HepG2 (cell line): ENCODE measurements at regions not wholly inside any gene's neighbourhood (a gene's known extent, or its start where the extent isn't known, plus 50 kb on each side); places are given as distances from the start of the nearest gene placed in this dataset.

ENCODE experiments used
- ATAC-seq: fragments of 200-7000 bp; cut with Tn5 transposase; 3 replicates; pipeline ENCODE4 v1.9.1; 2020; ENCODE audit warnings: mild to moderate bottlenecking, moderate library complexity
- BruUV-seq: library from RNA; stranded (reverse); fragments of 400-500 nt; replicated peaks from 2 replicates; lab custom pipeline; 2021; lab: Mats Ljungman, UMichigan
- CTCF ChIA-PET: fragments of 300-600 bp; formaldehyde crosslinking; extraction: SDS; loops from one replicate; lab custom pipeline; 2021; ENCODE audit warnings: low total read pairs, inconsistent platforms, low intra/inter-chr PET ratio; lab: Yijun Ruan, JAX
- POLR2A ChIA-PET: fragments of 350-600 bp; sonication (Branson Sonifier 250); formaldehyde crosslinking; loops from one replicate; lab custom pipeline; 2020; ENCODE audit warnings: antibody characterized with exemption, inconsistent platforms; lab: Yijun Ruan, JAX
- DNase-seq: peaks from one replicate; pipeline ENCODE4 v3.0.0-alpha.2; 2015; ENCODE audit warnings: low spot score
- FAIRE-seq: peaks from 3 replicates; lab custom pipeline; 2011; peaks lifted over from hg19 to GRCh38; lab: Jason Lieb, UNC
- H2AFZ ChIP-seq: one replicate; pipeline ENCODE4 v1.6.1; 2011; ENCODE audit warnings: low read length, inconsistent platforms
- H3K27ac ChIP-seq: fragments of 300-600 bp; 3 replicates; pipeline ENCODE4 v1.8.0; 2011; ENCODE audit warnings: mixed run types, mild to moderate bottlenecking, mixed read lengths, low read length, inconsistent platforms; ENCODE audit not compliant: insufficient read depth; ENCODE audit errors: extremely low read length
- H3K27me3 ChIP-seq, 2 experiments: fragments of 200-600 bp in 1 of 2; 2 replicates in 1 of 2; 3 replicates in 1 of 2; pipeline versions ENCODE4 v1.6.0 to v1.8.0; 2011; ENCODE audit warnings: low read length in 2 of 2, mild to moderate bottlenecking in 2 of 2, moderate library complexity in 2 of 2, inconsistent platforms in 1 of 2; ENCODE audit not compliant: insufficient read depth in 2 of 2, control insufficient read depth in 1 of 2
- H3K36me3 ChIP-seq, 2 experiments: fragments of 200-600 bp in 1 of 2; replicated peaks in 1 of 2; 2 replicates in 1 of 2; 3 replicates in 1 of 2; pipeline versions ENCODE4 v1.5.1 to v1.8.0; 2011; ENCODE audit warnings: low read length in 2 of 2, inconsistent platforms in 1 of 2; ENCODE audit not compliant: insufficient read depth in 2 of 2, control insufficient read depth in 1 of 2
- H3K4me1 ChIP-seq: 2 replicates; pipeline ENCODE4 v1.5.1; 2012; ENCODE audit warnings: low read length, inconsistent platforms; ENCODE audit not compliant: insufficient read depth
- H3K4me2 ChIP-seq: 2 replicates; pipeline ENCODE4 v1.6.0; 2011; ENCODE audit warnings: low read depth, low read length, inconsistent platforms
- H3K4me3 ChIP-seq, 3 experiments: fragments of 200-600 bp in 1 of 3; sonication (generic), shearing (Covaris generic) in 1 of 3; replicated peaks in 1 of 3; 2 replicates each; pipeline ENCODE4 v1.5.1; 2011 to 2016; ENCODE audit warnings: low read length in 3 of 3, inconsistent platforms in 2 of 3, low read depth in 2 of 3, mild to moderate bottlenecking in 2 of 3, control low read depth in 1 of 3, mixed read lengths in 1 of 3; ENCODE audit not compliant: insufficient read depth in 1 of 3
- H3K79me2 ChIP-seq: one replicate; pipeline ENCODE4 v1.6.1; 2011; ENCODE audit warnings: low read length, inconsistent platforms; ENCODE audit not compliant: insufficient read depth
- H3K9ac ChIP-seq: 2 replicates; pipeline ENCODE4 v1.6.0; 2011; ENCODE audit warnings: mild to moderate bottlenecking, low read depth, low read length, inconsistent platforms; ENCODE audit not compliant: insufficient read depth
- H3K9me3 ChIP-seq: 2 replicates; pipeline ENCODE4 v1.5.1; 2012; ENCODE audit warnings: mild to moderate bottlenecking, low read length
- H4K20me1 ChIP-seq: 2 replicates; pipeline ENCODE4 v1.6.0; 2011; ENCODE audit warnings: inconsistent platforms, mild to moderate bottlenecking, low read length, moderate library complexity; ENCODE audit not compliant: insufficient read depth
- ADNP ChIP-seq: sonication (generic); formaldehyde crosslinking; IDR thresholded peaks from 2 replicates; pipeline ENCODE4 v1.4.0; 2020; ENCODE audit warnings: missing genetic modification reagents
- ARNT ChIP-seq: fragments of 450-650 bp; IDR thresholded peaks from 2 replicates; pipeline ENCODE4 v1.6.1; 2017
- CBX2 ChIP-seq, 2 experiments: fragments of 200-600 bp in 1 of 2; sonication (generic); formaldehyde crosslinking in 1 of 2; IDR thresholded peaks; 2 replicates each; pipeline versions ENCODE4 v1.7.0 to v1.8.1; 2018 to 2022; ENCODE audit warnings: low read depth in 2 of 2, low read length in 1 of 2, mild to moderate bottlenecking in 1 of 2, missing genetic modification reagents in 1 of 2
- FOXJ3 ChIP-seq: sonication (generic); formaldehyde crosslinking; IDR thresholded peaks from 2 replicates; pipeline ENCODE4 v1.4.0; 2020; ENCODE audit warnings: missing genetic modification reagents, mild to moderate bottlenecking, borderline replicate concordance
- HDAC2 ChIP-seq: sonication (generic); formaldehyde crosslinking; IDR thresholded peaks from 2 replicates; pipeline ENCODE4 v1.4.0; 2020; ENCODE audit warnings: missing genetic modification reagents
- HMG20B ChIP-seq: conservative IDR thresholded peaks from 2 replicates; pipeline ENCODE4 v1.6.1; 2016; ENCODE audit warnings: missing genetic modification reagents, missing compliant biosample characterization
- HNRNPK ChIP-seq: fragments of 200-400 bp; formaldehyde crosslinking; IDR thresholded peaks from 2 replicates; pipeline ENCODE4 v1.6.1; 2018; ENCODE audit warnings: low read length, low read depth, moderate library complexity, mild to moderate bottlenecking; ENCODE audit not compliant: poor library complexity, severe bottlenecking
- MTF1 ChIP-seq: sonication (generic); formaldehyde crosslinking; IDR thresholded peaks from 2 replicates; pipeline ENCODE4 v1.5.0; 2020; ENCODE audit warnings: missing genetic modification reagents
- NCOA1 ChIP-seq: sonication (generic); formaldehyde crosslinking; IDR thresholded peaks from 2 replicates; pipeline ENCODE4 v1.9.0; 2021; ENCODE audit warnings: missing genetic modification reagents
- NONO ChIP-seq, 2 experiments: fragments of 450-650 bp in 1 of 2; sonication (generic) in 1 of 2; formaldehyde crosslinking in 1 of 2; IDR thresholded peaks in 1 of 2; conservative IDR thresholded peaks in 1 of 2; 2 replicates each; pipeline versions ENCODE4 v1.6.1 to v1.8.0; 2017 to 2022; ENCODE audit warnings: mild to moderate bottlenecking in 1 of 2, missing genetic modification reagents in 1 of 2, moderate library complexity in 1 of 2
- NPAS2 ChIP-seq: sonication (generic); formaldehyde crosslinking; IDR thresholded peaks from 2 replicates; pipeline ENCODE4 v1.8.0; 2022; ENCODE audit warnings: mild to moderate bottlenecking, missing genetic modification reagents, borderline replicate concordance
- RFXAP ChIP-seq: sonication (generic); formaldehyde crosslinking; IDR thresholded peaks from 2 replicates; pipeline ENCODE4 v1.4.0; 2020; ENCODE audit warnings: missing genetic modification reagents, borderline replicate concordance
- TCF7L2 ChIP-seq: IDR thresholded peaks from 2 replicates; pipeline ENCODE4 v1.6.1; 2011; ENCODE audit warnings: mild to moderate bottlenecking, low read depth, low read length, moderate library complexity
- TGIF2 ChIP-seq: IDR thresholded peaks from 2 replicates; pipeline ENCODE4 v1.6.1; 2016; ENCODE audit warnings: control low read depth, missing compliant biosample characterization
- TOE1 ChIP-seq: sonication (generic); formaldehyde crosslinking; IDR thresholded peaks from 2 replicates; pipeline ENCODE4 v1.4.0; 2020; ENCODE audit warnings: mild to moderate bottlenecking, missing genetic modification reagents
- ZNF510 ChIP-seq: sonication (generic); formaldehyde crosslinking; IDR thresholded peaks from 2 replicates; pipeline ENCODE4 v1.4.0; 2020; ENCODE audit warnings: low read depth, mild to moderate bottlenecking, missing genetic modification reagents
- ZNF782 ChIP-seq: sonication (generic); formaldehyde crosslinking; IDR thresholded peaks from 2 replicates; pipeline ENCODE4 v1.4.0; 2020; ENCODE audit warnings: missing genetic modification reagents, mild to moderate bottlenecking, borderline replicate concordance
- in situ Hi-C: cut with HindIII; loops from 2 replicates; pipeline ENCODE4 v1.10.0; 2017; ENCODE audit warnings: low pct_unique_long_range_greater_than_20kb; ENCODE audit not compliant: extremely low pct_ligation_motif_present
- intact Hi-C: fragments of 100-400 bp; cut with micrococcal nuclease; formaldehyde crosslinking; loops from one replicate; pipeline ENCODE4 v1.10.0; 2022; ENCODE audit not compliant: unreplicated experiment
- TF ChIP-seq, protein P1 (sequence below): sonication (generic); formaldehyde crosslinking; conservative IDR thresholded peaks from 2 replicates; pipeline ENCODE4 v1.8.0; 2022; ENCODE audit warnings: mild to moderate bottlenecking, moderate library complexity, missing genetic modification reagents
- TF ChIP-seq, protein P2 (sequence below): sonication (generic); formaldehyde crosslinking; IDR thresholded peaks from 2 replicates; pipeline ENCODE4 v1.4.0; 2020; ENCODE audit warnings: missing genetic modification reagents, borderline replicate concordance

GRCh38 chr15:61620151-61620550 is 391.0 kb upstream of the RORA start (continued):
- no peak for TF ChIP-seq TOE1 (CRISPR knock-in tag)
- TF ChIP-seq HNRNPK, result no peak

GRCh38 chr15:61613729-61614128 is 384.6 kb upstream of the RORA start:
- in situ Hi-C loops (no loop called here), intact Hi-C loops (no loop called here)
- no peaks in the 10 kb centered on the region for H3K4me1 ChIP-seq
- no peaks in the 10 kb centered on the region for H3K27me3 ChIP-seq
- H3K4me2 ChIP-seq, result no peak overlapping the region
- DNase-seq, result no peak
- H3K4me3 ChIP-seq, result no peak overlapping the region
- no peaks in the 10 kb centered on the region for H4K20me1 ChIP-seq
- peaks cover 13% of the 10 kb centered on the region for H3K9me3 ChIP-seq
- TF ChIP-seq NCOA1 (CRISPR knock-in tag) (no peak), MTF1 (CRISPR knock-in tag) (no peak), CBX2 (IDR thresholded peaks at IDR 0.05; ENCODE audit: low read depth, low read length) (no peak), CBX2 (CRISPR knock-in tag; IDR thresholded peaks at IDR 0.05; ENCODE audit: low read depth) (no peak), FOXJ3 (no peak), ARNT (no peak), TCF7L2 (no peak), HMG20B (CRISPR knock-in tag) (no peak), NONO (IDR thresholded peaks at IDR 0.05) (no peak), NONO (CRISPR knock-in tag; conservative IDR thresholded peaks at IDR 0.05) (no peak), TGIF2 (CRISPR knock-in tag) (no peak), HDAC2 (no peak), NPAS2 (CRISPR knock-in tag) (no peak), RFXAP (CRISPR knock-in tag) (no peak), ADNP (CRISPR knock-in tag) (no peak), ZNF510 (CRISPR knock-in tag) (no peak), ZNF782 (no peak)
- TF ChIP-seq, protein P1, sequence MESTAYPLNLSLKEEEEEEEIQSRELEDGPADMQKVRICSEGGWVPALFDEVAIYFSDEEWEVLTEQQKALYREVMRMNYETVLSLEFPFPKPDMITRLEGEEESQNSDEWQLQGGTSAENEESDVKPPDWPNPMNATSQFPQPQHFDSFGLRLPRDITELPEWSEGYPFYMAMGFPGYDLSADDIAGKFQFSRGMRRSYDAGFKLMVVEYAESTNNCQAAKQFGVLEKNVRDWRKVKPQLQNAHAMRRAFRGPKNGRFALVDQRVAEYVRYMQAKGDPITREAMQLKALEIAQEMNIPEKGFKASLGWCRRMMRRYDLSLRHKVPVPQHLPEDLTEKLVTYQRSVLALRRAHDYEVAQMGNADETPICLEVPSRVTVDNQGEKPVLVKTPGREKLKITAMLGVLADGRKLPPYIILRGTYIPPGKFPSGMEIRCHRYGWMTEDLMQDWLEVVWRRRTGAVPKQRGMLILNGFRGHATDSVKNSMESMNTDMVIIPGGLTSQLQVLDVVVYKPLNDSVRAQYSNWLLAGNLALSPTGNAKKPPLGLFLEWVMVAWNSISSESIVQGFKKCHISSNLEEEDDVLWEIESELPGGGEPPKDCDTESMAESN (CRISPR knock-in tag), result no peak
- TF ChIP-seq, protein P2, sequence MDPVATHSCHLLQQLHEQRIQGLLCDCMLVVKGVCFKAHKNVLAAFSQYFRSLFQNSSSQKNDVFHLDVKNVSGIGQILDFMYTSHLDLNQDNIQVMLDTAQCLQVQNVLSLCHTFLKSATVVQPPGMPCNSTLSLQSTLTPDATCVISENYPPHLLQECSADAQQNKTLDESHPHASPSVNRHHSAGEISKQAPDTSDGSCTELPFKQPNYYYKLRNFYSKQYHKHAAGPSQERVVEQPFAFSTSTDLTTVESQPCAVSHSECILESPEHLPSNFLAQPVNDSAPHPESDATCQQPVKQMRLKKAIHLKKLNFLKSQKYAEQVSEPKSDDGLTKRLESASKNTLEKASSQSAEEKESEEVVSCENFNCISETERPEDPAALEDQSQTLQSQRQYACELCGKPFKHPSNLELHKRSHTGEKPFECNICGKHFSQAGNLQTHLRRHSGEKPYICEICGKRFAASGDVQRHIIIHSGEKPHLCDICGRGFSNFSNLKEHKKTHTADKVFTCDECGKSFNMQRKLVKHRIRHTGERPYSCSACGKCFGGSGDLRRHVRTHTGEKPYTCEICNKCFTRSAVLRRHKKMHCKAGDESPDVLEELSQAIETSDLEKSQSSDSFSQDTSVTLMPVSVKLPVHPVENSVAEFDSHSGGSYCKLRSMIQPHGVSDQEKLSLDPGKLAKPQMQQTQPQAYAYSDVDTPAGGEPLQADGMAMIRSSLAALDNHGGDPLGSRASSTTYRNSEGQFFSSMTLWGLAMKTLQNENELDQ (CRISPR knock-in tag), result no peak
- no peaks in the 10 kb centered on the region for H3K36me3 ChIP-seq
- FAIRE-seq, result no peak
- no peak overlapping the region for H3K27ac ChIP-seq
- H2AFZ ChIP-seq, result no peak overlapping the region
- no peak for ATAC-seq
- no peaks in the 10 kb centered on the region for H3K79me2 ChIP-seq
- POLR2A ChIA-PET, result no interaction called here
- CTCF ChIA-PET, result no interaction called here
- no peak overlapping the region for H3K9ac ChIP-seq
- BruUV-seq, result no TSS peak
